DMS53 (cell line): ENCODE measurements at regions not wholly inside any gene's neighbourhood (a gene's known extent, or its start where the extent isn't known, plus 50 kb on each side); places are given as distances from the start of the nearest gene placed in this dataset.

Experiments used
- DNase-seq: peaks from one replicate; lab custom pipeline; 2025; lab: John Stamatoyannopoulos, UW

DNA sequence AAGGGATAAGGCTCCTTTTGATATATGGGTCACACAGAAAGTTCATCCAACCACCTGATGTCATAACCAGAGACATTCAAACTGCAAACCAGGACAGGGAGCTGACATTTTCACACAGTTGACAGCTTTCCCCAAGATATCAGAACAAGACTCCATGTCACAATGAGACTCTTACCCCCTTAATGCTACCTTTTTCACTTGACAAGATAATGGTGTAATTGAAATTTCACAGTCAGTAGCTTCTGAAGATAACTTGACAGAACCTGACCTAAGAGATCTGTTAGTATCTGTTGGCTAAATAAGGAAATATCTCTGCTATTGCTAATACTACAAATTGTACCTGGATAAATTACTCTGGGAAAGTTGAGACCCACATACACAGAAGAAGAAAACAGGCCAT lies 187.3 kb downstream of the C12orf50 start:
- no peak for DNase-seq

DNA sequence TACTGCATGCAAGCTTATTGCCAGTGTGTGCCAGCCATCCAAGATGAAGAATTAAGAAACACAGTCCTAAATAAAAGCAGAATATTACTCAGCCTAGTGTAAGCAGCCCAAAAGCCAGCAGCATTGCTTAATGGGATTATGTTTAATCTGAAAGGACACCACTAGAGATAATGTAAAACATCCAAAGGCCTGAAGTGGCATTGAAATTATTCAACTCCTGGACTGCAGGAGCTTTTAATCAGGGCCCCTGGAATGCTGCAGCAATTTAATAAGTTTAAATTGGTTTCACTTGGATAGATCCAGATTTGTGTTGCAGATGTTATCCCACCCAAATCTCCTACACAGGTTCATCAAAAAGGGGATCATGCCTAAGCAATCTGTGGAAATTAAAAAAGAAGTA lies 193.0 kb downstream of the C12orf50 start:
- no peak for DNase-seq

DNA sequence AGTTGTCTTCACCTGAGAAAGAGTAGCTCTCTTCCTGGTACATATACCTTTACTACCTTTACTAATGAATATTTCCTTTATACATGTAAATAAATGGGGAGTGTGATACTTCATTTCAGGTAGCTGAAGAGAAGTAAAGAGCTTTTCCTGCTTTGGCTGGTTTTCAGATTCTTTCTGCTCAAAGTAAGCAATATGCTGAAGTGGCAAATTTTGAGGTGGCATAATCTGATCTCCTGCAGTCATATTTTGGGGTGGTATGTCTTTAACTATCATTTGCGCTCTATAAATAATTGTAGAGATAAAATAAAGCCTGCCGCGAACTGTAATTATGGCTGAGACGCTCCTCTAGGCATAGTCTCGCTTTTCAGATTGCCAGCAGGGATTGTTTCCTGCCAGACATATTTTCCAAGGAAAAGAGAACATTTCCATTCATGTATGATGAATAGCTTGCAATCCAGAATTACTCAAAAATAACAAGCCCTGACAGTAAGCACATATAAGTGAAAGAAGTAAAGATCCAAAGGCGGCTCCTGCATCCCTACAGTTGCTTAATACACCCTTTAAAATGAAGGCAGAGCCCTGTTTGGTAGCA lies 200.7 kb downstream of the C12orf50 start:
- DNase-seq: no peak

DNA sequence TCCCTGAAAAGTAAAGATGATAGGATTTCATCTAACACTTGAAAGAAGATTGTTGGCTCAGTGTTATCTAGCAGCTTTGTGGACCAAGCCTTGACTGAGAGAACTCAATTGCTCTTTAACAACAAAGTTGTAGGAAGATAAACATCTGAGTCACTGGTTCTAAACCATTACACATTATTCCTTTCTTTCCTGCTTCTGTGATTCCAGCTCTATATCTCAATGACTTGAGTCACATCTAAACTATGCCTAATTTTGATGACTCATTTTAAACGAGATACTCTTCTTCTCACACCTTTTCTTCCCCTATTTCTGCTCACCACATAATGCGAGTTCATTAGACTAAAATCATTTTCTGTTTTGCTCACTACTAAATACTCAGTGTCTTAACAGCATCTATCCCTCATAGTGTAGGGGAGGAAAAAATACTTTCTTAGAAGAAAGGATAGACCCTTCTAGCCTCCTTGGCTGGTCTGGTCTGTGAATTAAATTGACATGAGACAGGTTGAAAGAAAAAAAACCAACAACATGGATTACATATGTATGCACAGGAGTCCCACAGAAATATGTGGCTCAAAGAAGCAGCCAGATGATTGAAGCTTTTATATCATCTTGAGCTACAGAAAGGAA lies 201.4 kb downstream of the C12orf50 start:
- DNase-seq: peak; percentile 83

DNA sequence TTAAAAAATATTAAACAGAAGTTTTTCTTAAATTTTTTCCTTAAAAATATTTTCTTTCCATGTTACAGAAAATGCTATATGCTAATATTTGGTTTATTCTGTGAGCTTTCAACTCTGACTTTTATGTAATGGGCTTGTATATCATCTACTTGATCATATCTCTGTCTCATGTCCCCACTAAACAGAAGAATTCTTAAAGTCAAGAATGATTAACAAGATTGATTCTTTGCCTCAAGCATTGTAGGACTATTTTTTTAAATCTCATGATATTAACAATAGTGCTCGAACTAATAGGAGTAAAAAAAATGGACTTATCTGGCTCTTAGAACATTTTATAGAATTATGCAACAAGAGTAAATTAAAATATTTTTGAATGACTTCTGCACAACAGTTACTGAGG lies 206.3 kb downstream of the C12orf50 start:
- no peak for DNase-seq

DNA sequence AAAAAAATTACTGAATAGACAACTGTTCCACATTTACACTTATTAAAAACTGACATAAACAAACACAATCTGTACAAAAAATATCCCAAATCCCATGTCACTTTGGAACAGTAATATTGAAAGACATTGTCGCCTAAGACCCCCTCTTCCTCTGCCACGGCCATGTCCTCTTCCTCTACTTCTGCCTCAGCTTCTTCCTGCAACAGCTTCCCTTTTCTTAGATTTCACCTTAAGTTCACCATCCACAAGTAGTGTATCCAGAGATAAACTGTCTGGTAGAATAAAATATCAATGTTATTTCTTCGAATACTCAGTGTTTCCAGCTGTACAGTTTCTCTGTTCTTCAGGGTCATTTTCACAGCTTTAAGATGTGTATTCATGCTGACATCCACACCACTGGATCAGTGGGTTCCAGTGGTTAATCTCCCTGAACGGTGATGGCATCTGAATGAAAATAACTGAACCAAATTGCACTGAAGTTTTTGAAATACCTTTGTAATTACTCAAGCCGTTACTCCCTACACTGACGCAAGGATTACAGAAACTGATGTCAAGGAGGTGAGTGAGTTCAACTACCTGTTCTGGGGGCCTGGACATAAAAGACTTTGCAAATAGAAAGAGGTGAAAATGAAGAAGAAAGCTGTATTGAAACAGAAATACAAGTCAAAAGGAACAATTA lies 208.5 kb downstream of the C12orf50 start:
- DNase-seq: no peak

DNA sequence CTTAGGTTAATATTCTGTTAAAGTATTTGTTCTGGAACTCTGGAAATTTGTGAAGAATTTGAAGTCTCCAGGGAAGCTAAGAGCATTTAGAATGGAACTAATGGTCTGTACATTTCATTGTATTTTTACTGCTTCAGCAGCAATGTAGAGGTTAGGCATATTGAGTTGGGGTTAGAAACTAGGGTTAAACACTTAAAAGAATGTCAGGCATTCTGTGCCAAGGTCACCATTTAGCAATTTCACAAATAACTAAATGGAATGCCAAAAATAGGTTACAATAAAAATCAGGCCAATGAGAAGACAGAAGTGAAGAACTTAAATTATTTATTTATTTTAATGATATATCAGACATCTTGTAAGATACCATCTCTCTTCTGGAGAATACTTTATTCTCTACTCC lies 210.8 kb downstream of the C12orf50 start:
- no peak for DNase-seq

DNA sequence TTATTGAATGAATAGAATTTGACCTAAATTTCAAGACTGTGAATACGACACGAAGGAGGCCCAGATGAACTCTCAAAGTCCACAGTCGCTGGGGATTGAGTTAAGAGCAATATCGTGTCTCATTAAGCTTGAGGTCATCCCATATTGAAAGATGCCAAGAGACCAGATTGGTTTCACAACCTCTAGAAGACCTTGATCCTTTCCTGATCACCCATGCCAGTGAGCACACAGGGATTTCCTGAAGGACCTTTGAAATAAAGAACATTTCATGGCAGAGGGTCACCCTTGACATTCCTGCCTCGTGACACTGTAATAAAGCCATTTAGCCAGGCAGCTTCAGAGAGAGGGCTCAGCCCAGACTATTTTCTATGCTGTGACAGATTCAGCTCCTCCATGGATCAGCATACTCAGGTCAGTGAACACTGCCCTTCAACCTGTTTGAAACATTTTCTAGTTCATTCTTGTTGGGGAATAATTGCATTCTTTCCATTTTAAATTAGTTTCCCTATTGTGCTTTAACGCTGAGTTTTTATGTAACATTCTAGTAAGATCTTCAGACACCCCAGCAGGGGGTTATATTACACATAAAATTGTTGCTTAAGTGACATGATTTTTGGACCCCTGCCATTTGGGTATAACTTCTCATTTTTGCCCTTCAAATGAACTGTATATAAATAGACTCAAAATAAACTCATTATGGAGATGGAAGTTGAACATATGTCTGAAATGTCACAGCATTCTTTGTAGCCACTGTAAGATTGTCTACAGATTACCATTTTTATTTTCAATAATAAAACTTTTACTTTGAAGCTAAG lies 213.2 kb downstream of the C12orf50 start:
- no peak for DNase-seq

DNA sequence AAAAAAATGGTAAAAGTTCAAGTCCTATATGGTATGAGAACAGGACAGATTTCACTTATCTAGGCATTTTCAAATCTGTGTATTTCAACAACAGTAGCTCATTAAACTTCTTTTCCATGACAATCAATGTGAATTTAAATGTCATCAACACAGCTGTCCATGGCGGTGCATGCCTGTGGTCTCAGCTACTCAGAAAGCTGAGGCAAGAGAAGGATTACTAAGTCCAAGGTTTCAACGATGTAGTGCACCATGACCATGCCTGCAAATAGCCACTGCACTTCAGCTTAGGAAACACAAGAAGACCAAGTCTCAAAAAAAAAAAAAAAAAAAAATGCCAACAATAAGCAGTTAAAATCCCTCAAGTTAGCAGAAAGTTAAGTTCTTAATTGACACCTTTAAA lies 214.6 kb downstream of the C12orf50 start:
- DNase-seq: no peak

DNA sequence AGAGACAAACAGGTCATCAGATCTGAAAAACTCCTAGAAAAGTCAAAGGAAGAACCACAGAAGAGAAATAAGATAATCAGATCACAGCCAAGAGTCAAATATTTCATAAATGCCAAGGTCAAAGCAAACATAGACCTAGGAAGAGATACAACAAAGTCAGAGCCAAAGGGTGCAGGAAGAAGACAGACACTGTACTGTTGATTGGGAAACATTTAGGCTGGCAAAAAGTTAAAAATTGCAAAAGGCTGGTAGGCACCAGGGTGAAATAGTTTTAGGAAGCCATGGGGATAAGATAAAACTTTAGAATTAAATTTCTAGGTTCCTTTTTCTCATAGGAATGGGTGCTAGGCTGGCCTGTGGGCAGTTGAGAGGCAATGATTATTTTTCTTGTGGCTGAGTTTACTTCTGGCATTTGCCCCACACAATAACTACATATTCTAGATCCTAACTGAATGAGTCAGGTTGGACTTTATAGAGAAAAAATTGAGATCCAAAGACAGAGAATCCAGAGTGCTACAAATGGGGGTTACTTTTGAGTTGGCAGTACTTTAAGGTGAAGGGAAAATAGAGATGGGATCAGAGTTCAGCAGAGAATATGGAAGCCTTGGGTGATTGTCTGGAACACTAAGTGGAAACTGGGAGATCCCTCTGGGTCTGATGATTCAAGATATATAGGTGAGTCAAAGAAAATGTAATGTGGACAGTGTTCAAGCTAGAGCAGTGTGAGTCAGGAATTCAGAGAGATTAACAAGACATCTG lies 215.5 kb downstream of the C12orf50 start:
- no peak for DNase-seq

DNA sequence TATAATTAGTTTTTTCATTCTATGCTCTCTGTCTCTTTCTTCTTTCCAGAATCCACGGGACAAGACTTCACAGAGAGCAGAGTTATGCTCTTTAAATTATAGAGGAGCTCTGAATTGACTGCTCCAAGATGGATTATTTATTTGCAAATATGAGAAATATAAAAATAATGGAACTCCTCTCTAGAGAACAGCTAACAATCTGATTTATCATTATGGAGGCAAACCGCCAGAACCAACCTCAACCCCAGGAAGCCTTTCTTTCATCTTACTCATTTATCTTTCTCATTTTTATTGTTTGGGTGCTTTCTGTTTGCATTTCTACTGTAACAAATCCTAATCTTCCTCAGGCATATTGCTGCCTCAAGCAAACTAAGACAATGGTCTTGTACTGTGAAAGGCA lies 216.5 kb downstream of the C12orf50 start:
- no peak for DNase-seq

DNA sequence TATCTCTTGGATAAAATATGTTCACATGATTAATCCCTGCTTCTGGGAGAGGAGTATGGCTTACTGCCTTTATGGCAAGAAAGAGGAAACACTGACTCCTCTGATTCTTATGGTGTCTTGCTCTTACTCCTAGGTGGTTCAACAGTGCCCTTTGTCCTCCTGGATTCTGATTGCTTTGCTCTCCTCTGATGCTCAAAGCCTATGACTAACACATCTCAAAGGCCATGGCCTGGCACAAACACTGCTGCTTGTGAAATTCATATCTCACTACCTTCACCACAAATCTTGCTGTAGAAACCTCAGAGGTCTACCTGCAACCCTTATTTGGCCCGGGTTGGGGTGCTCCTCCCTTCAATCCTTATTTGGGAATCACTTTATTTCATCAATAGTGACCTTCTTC lies 217.2 kb downstream of the C12orf50 start:
- DNase-seq: peak; percentile 35

DNA sequence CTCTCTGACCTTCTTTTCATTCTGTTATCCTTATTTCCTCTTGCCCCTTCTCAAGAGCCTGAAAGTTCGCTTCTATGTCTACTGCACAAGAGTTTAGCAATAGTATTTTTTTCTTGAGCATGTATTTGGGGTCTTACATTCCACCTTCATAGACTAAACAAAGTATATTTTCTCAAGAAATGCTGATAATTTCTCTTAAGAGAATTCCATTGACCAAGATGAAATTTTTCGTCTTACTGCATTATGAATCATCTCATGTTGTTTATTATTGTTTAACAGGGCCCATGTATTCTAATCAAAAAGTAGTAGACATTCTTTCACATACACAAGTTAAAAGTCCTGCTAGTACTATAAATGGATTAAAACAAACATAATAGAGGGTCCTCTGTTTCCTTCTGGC lies 219.3 kb downstream of the C12orf50 start:
- no peak for DNase-seq

DNA sequence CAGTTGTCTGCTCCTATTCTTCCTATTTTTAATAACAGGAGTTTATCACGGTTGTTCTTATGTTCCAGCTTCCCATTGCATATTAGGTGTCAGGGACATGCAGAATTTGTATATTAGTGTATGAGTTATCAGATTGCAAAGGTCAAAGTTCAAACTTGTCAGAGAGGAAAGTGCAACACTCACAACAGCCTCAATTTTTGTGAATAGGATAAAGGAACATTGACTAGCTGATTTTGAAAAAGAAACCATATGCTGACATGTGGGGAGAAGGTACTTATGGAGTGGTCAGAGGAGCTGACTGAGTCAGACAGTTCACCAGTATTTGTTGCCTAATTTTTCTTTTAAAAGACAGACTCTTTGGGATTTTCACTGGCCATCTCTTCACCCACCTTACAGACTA lies 222.1 kb downstream of the C12orf50 start:
- DNase-seq: peak; percentile 28

DNA sequence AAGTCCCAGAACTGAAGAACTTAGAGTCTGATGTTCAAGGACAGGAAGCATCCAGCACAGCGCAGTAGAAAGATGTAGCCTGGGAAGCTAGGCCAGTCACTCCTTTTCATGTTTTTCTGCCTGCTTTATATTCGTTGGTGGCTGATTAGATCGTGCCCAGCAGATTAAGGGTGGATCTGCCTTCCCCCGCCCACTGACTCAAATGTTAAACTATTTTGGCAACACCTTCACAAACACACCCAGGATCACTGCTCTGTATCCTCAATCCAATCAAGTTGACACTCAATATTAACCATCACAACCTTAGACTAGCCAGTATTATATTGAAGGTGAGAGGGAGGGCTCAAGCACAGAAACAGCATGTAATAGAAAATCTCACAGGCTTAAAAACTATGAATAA lies 222.9 kb downstream of the C12orf50 start:
- no peak for DNase-seq

DNA sequence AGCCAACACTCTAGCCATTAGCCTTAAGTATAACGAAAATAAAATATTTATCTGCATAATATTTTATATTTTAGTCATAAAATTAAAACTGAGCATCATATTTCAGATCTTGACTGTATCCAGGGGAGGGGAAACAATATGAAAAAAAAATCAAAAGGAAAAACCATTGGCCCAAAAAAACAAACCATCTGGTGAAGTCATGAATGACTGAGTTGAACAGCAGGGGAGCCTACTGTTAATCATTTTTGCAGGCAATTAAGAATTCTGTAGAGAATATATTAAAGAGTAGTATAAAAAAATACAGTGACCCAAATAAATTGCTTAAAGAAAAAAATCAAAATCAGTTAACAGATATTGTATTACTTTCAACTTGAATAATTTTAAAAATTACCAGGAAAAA lies 224.8 kb downstream of the C12orf50 start:
- no peak for DNase-seq

DNA sequence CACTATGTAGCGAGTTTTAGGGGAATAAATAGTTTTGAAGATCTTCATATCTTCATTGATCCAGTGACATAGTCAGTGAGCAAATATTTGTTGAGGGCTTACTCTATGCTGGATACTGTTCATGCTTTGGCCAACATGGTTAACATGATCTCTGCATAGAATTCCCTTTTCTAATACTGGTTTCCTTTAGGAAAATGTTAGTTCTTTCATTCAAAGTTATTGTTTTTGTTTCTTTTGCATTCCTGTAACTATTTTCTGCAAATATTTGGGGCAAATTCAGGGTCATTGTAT lies 226.5 kb downstream of the C12orf50 start:
- peak; percentile 78 for DNase-seq

DNA sequence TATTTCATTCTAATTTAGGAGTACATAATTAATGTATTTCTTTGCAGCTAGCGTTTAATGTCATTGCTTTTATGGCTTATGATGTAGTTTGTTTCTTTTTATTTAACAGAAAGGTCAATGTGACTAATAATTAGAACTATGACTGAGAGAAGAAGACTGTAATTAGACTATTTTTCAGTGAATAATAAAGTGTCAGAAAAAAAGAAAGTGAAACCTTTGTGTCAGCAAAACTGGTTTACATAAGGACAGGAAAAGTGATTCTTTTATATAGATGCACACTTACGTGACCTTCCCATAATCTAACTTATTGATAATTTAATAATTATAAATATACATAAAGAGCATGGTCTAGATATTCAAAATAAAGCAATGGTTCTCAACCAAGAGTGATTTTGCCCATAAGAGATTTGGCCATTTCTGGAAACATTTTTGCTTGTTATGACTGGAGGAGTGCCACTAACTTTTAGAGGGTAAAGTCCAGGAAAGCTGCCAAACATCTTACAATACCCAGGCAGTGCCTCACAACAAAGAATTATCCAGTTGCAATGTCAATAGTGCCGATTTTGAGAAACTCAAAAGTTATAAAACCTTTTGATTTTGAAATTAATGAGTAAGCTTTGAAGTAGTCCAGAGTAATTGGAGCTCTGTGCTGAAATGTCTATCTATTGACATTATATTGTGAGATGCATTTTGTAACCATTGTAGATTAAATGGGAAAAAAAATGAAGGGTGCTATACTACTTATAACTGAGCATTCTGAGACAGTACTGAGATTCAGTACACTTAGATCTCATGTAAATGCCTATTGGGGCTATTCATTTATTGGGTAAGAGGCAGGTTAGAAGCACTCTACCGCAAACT lies 227.1 kb downstream of the C12orf50 start:
- peak; percentile 63 for DNase-seq

DNA sequence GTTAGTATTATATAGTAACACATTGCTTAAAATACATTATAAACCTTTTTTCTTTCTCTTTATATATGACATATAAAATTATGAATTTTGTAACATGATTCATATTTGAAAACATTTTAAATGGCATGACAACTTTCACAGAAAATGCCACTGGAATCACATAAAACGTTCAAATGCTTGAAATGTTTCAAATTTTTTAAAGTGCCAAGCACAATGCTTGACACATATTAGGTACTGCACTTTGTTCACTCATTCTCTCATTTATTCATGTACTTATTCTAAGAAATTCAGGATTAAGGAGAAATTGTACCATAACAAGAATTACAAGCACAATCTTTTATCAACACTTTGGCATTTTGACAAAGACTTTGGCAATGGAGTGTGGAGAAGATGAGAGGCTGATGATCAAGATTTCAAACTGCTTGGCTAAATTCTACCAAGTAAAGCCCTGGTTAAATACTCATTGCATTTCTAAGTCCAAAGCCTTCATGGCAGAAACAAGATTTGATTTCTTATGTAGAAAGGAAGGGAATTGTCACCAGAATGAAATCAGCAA lies 232.2 kb downstream of the C12orf50 start:
- no peak for DNase-seq

DNA sequence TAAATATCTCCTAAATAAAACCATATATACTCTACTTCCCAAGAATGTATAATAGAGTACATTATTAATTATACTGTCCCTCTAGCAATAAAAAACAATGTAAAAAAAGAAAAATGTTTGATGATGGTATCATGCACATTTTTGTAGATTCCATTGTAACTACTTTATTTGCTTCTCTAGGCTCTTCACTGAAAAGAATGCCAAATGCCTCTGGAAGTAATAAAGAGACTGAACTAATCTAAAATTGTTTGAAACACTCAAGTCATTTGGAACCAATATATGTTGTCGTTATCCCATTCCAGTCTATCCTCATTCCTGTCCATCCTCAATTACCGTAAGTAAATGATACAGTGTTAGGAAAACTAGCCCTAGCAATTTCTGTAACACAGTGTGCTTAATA lies 233.6 kb downstream of the C12orf50 start:
- DNase-seq: no peak

DNA sequence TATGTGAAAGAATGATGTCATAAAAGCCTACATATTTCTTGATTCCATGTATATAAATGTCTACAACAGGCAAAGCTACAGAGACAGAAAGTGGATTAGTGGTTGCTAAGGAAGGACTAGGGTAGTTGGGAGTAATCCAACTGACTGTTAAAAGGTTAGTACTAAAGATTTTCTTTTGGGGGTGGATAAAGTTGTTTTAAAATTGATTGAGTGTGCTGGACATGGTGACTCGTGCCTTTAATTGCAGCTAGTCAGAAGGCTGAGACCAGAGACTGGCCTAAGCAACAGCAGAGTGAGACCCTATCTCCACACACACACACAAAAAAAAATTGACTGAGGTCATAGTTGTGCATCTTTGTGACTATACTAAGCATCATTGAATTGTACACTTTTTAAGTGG lies 234.3 kb downstream of the C12orf50 start:
- no peak for DNase-seq
